A204.1 (cell line): ENCODE measurements at regions not wholly inside any gene's neighbourhood (a gene's known extent, or its start where the extent isn't known, plus 50 kb on each side); places are given as distances from the start of the nearest gene placed in this dataset.
"Not testable (repeated sequence)": the region's sequence is repeated elsewhere in the genome, so short reads cannot be mapped to it uniquely, and the experiment has no call there.

Experiments
- FAIRE-seq: peaks from 2 replicates; lab custom pipeline; 2012; peaks lifted over from hg19 to GRCh38; lab: Jason Lieb, UNC

DNA sequence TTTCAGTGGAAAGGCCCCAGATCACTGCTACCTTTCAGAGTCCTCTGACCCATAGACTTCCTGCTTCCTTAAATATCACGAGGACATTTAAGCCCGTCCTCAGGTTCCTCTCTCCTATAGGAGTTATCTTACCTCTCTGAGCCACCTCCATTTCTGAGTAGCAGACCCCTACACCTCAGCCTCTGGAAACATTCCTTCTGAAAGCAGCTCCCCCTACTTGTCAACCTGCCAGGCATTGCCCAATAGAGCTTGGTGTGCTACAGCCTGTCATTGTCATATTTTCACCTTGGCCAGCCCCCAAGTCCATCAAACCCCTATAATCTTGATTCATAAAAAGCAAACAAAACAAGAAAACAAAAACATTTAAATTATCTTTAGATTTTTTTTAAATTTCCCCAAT is 717.9 kb upstream of the SLC8A1 start:
- no peak for FAIRE-seq

DNA sequence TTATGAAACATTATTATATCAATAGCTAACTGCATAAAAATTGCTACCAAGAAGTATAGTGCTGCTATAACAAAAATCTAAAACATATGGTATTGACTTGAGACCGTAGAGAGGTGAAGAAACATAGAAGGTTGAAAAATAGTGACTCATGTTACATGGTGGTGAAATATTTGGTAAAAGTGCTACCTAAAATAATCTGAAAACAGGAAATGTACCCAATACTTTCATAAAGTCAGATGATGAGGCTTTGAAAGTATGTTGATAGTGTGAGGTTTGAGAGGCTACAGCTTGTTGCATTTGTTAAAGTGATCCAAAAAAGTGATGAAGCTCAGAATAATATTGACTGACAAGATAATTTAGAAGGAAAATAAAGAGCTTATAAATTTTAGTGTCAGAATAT is 718.7 kb upstream of the SLC8A1 start:
- no peak for FAIRE-seq

DNA sequence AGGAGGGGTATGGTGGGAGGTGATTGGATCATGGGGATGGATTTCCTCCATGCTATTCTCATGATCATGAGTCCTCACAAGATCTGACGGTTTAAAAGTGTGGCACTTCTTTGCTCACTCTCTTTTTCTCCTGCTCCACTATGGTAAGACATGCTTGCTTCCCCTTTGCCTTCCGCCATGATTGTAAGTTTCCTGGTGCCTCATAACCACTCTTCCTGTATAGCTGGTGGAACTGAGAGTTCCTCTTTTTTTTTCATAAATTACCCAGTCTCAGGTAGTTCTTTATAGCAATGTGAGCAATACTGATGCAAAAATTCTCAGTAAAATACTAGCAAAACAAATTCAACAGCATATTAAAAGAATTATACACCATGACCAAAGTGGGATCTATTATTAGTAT is 728.5 kb upstream of the SLC8A1 start:
- FAIRE-seq, result no peak

DNA sequence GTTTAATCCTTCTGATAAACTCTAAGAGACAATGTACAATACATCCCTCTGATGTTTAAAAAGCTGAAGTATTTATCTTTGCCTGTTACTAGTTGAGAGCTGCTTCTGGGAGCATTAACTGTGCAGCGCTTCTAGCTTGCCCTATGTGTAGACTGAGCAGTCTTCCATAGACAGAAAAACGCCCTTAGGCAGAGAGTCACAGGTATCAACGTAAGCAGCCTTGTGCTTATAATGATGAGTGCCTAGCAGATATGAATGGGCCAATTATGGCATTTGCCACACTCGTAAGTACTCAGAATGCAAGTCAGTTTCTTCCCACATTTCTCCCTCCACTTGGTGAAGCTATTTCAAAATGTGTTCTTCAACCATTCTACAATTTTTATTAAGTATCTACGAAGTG is 731.1 kb upstream of the SLC8A1 start:
- FAIRE-seq, result no peak

DNA sequence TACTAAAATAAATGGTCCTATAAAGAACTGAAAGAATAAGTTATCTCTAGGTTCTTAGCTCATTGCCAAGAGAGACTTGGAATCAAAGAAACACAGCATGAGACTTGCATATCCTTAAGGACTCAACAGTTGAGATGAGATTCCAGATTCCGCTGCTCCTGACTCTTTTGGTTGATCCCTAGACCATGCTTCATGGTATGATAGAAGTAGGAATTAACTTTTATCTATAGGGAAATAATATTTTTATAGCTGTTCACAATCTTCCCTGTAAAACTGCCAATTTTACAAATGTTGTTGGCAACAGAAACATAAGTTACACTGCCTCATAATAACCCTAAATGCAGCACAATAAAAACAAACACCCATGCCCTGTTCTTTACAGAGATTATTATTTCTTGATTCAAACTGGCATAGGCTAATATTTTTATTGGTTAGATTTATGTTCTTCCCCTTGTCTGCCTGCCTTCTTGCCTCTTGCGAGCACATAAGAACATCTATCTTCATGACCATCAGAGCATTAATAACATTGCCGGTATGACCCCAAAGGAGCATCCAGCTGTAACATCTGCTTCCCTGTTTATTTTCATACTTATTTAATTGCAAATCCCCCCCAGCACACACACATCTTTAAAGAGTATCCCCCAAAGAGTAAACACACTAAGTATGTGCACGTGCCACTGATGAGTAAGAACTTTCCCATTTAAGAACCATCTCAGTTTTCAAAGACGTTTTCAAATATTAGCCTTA is 735.7 kb upstream of the SLC8A1 start:
- no peak for FAIRE-seq

DNA sequence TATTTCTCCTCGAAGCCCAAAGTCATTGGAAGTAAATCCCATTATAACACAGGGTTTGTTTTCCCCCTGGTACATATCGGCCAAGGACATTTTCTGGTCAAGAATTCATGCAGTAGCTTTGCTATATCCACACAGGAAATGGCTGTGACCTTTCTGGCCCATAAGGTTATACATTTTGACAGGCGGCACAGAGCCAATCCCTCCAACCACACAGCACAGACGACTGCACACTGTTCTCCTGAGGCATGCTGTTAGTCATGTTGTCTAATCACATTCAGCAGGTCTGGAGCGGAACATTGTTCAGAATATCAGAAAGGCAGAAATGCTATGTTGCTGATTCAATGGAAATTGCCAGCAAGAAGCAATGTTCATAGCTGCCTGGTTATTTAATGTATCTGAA is 742.3 kb upstream of the SLC8A1 start:
- no peak for FAIRE-seq

DNA sequence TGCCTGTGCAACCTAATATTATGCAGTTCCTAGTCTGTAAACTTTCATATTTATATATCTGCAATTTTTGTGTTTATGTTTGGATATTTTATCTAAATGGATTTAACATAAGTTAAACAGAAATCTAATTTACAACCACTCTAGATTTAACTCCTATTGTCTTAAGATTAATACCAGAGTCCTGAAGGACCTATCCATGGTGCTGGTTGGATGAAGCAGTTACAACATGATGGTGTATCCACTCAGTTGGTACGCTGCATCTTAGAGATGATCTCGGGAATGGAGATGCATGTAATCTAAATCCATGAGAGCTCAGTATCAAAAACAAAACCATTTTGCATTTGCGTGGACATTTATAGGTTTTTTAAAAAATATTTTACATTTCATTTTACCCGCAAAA is 745.9 kb upstream of the SLC8A1 start:
- no peak for FAIRE-seq

DNA sequence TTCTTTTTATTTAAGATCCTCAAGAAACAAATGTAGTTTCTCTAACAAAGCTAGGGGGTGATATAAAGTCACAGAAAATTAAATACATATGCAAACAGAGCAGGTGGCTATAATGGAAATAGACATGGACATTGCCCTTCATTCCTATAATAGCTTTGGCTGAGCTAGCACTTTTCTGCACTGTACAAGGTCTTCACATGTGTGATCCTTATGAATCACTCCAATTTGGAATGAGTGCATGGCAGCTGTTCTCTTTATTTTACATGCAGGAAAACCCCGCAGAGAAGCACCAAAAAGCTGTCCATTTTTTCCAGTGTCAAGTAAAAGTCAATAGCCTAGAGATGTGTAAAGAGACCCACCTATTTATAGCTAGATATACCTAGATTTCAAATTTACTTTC is 747.4 kb upstream of the SLC8A1 start:
- FAIRE-seq, result no peak

DNA sequence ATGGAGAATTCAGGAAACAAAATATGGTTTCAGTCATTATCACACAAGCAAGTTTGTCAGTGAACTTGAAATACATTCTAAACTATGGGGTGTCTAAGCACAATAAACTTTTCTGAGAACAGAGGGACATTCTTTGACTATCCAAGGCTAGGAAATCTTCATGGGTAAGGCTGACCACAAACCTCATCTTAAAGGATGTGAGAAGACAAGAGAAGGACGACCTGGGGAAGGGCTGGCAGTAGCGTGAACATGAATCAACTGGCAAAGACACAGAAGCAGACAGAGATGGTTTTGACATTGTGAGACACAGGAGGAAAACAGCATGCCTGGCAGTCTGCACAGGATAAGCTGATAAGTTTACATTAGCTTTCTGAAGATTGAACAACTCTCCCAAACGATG is 752.4 kb upstream of the SLC8A1 start:
- FAIRE-seq, result no peak

DNA sequence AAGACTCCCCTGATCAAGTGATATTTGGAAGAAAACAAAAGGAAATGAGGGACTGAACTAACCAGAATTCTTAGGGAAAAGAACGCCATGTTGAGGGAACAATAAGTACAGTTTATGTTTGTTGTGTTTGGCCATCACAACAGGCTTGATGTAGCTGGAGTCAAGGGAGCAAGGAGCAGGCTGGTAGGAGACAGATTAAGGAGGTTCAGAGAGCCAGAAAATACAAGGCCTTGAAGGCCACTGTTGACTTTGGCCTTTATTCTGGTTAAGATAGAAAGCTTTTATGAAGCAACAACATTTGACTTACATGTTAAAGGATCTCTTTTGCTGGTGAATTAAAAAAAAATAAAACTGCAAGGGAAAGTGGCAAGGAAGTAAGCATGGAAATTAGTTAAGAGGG is 754.1 kb upstream of the SLC8A1 start:
- FAIRE-seq, result no peak

DNA sequence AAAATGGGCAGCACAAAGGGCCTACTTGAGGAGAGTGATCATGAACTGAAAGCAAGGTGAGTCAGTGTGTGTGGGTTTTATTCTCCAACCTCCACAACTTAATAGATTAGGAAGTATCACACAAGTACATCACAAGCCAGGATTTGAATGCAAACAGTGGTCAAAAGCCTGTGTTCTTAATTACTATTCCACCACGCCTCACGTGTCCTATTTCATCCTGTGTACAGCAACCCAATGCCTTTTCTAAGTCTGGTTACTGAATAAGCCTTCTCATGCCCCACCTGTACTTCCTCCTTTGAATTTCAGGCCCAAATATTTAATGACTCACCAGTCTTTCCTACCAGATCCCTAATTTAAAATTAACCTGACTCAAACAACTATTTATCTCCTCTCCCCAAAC is 755.7 kb upstream of the SLC8A1 start:
- no peak for FAIRE-seq

DNA sequence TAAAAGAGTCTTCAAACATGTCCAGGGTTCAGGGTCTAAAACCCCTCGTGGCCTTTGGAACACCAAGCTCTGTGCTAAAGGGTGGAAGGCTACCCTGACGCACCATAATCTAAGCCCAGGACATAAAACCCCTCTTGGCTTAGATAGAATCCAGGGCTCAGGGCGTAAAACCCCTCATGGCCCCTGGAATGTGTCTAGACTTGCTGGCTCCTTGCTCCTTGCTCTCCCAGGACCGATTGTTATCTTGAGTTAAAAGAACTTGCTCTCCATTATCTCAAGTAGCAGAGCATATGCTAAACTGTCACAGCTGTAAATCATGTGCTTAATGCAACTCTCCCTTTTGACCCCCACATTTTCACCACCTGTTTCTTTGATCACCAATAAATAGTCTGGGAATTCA is 758.1 kb upstream of the SLC8A1 start:
- FAIRE-seq, result not testable (repeated sequence)

DNA sequence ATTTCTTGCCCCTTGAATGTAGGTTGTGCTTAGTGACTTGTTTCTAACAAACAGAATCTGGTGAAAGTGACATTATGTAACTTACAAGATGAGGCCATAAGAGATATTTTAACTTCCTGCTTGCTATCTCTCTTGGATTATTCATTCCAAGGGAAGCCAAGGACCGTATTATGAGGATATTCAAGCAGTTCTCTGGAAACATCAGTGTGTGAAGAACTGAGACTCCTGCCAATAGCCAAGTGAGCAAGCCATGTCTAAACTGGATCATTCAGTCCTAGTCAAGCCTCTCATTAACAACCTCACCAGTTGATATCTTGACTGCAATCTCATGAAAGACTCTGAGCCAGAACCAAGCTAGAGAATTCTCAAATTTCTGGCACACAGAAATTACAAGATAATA is 765.1 kb upstream of the SLC8A1 start:
- FAIRE-seq, result no peak

DNA sequence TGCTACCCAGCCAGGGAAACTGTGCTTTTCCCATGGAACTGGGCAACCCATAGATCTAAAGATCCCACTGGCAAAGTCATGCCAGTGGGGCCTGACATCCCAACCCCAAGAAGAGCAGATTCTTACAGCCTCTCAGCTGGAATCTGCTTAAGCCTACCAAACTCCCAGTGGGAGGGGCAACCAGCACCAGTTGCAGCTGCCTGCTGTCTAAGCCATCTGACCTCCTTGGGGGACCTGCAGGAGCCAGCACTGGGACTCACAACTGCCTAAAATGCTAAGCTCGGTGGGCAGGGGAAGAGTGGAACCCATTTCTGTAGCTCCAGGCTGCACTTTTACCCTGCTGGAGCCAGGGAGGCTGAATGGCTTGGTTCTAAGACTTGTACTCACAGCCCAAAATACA is 770.7 kb upstream of the SLC8A1 start:
- FAIRE-seq, result no peak

DNA sequence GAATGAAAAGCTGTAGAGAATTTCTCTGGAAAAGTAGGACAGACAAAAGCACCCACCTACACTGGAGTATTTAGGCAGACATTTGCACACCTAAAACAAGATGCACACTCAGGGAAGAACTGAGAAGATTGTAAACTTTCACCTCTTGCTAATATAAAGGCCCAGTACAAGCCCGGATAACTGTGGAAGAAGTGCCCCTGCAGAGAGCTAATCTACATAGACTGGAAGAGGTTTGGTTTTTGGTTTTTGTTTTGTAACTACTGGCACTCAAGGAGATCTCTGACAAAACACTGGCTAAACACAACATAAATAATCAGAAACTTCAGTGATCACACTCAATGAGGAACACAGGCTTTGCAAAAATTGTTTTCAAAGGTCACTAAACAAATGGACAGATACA is 782.2 kb upstream of the SLC8A1 start:
- no peak for FAIRE-seq

DNA sequence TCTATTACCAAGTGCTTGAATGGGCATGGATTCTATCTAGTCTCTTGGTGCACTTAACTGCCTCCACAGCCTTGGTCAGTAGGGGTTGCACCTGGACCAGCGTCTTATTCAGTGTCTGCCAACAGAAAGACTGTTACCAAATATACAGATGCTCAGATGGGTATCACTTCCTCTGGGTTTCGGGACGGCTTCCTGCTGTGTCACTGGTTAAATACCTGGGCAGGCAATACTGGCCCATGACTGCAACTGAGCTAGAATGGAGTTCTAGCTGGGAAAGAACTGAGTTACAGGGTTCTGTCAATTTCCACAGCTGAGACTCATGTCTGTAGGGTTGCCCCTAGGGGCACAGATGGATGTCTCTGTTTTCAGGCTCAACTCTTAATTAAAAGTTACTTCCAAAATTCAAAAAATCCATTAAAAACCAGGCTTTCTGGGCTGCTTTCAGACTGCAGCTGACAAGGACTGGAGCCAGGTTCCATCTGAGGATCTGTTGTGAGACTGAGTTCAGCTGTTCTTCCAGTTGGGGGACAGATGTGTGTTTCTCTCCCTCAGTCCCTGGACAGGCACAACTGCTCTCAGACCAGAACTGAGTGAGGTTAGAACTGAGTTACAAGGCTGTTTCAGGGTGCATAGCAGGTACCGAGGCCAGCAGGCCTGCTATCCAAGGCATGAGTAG is 789.6 kb upstream of the SLC8A1 start:
- no peak for FAIRE-seq

DNA sequence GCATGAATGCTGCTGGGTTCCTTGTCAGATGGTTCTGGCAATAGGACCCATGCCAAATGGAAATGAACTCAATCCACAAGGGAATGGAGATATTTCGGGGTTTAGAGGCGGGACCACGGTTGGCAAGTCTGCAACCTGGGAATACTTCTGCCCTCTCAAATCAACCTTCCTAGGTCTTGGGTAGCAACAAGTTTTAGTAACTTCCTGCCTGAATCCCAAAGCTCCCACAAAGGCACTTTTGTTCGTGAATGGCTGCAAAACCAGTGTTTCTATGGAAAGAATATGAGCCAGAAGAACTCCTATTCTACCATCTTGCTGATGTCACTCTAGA is 790.1 kb upstream of the SLC8A1 start:
- FAIRE-seq, result no peak

DNA sequence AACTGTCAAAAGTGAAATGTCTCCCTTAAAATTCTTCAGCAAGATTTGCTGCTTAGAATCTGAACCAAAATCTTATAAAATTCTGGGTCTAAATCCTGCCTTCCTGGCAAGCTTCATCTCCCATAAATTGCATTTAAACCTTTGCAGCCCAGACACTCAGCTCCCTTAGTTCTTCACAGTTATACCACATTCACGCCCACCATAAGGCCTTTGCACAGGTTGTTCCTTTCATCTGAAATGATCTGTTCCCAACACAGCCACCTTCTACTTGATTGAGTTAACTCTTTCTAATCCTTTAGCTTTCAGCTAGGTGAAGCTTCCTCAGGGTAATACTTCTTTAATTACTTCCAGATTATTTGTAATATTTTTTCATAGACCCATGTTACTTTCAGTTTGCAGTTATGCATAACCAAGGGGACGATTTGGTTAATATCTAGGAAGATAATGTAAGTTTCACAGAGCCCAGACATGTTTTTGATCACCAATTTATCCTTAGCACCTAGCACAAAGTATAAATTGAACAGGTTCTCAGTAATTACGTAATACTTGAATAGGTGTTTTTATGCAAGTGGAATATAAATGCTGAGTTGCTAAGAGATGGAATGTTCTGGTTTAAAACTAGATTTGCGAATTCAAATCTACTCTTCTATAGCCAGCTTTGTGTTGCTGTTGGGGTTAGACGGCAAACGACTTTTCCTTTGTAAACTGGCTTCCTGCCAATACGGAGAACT is 779.7 kb upstream of the PKDCC start:
- FAIRE-seq, result no peak

DNA sequence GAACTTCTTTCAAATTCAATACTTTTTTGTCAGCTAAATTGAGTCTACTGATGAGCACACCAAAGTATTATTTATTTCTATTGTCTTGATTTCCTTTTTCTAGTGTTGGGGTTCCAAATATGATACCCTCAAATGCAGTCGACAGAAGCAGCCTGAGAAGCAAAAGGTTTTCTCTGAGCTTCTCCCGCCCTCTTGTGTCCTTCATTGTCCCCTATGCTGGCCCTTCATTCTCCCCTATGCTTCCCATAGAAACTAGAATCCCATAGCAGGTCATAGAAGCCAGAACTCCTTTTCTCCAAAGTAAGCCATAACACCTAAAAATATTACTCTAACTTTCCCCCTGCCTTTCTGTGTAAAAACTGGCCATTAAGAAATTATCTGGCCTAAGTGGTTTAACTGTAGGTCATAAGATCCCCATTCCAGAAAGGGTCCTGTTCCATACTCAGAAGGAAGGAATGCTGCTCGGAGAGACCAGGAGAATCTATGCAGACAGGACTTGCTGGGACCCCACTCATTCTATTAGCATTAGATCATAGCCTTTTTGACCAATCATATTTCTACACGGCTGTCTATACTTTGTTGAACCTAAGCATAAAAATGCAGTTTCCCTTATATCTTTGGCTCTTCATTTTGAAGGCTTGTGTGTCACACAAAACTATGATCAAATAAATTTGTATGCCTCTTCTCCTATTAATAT is 764.6 kb upstream of the PKDCC start:
- FAIRE-seq, result no peak

DNA sequence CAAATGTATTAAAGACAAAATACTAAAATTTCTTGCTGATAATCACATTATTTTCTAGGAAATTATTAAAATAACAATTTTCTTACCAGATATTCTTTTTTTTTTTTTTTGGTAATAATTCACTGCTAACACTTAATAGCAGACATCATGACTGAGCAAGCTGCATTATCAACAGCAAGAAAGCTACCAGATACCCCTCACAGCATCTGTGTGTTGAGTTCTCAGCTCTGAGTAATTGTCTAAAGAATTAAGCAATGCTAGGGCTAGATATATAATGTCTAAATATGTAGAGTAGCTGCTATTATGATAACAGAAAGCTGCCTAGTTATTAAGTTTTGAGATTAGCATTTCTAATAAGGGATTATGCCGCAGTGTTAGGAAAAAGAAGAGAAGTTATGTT is 754.3 kb upstream of the PKDCC start:
- FAIRE-seq, result no peak

DNA sequence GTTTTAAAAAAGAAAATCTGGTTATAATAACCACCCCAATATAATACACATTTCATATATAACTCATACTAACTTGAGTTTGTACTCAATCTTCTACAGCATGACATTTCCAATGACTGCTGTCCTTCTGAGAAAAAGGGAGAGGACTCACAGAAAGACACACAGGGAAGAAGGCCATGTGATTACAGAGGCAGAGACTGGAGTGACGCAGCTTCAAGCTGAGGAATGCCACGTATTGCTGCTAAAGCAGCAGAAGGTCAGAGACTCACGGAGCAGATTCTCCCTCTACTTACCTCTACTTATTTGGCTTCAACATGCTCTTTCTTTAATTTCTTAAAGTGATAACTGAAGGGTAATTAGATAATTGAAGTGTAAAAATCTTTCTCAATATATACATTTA is 753.5 kb upstream of the PKDCC start:
- no peak for FAIRE-seq

DNA sequence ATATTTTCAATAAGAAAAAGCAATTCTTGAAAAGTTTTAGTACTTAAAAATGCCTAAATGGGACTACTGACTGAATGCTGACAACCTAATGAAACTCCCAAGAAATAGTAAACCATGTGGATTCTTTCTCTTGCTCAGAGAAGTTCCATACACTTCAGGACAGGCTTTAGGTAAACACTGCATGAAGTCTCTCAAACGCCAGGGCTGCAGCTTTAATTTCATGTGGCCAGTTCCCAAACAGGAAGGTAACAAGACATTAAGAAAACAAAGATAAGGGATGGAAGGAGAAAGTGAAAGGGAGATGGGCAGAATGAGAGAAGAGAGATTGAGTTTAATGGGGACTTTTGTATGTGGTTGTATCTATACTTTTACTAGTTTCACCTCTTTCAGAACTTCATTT is 734.7 kb upstream of the PKDCC start:
- no peak for FAIRE-seq

DNA sequence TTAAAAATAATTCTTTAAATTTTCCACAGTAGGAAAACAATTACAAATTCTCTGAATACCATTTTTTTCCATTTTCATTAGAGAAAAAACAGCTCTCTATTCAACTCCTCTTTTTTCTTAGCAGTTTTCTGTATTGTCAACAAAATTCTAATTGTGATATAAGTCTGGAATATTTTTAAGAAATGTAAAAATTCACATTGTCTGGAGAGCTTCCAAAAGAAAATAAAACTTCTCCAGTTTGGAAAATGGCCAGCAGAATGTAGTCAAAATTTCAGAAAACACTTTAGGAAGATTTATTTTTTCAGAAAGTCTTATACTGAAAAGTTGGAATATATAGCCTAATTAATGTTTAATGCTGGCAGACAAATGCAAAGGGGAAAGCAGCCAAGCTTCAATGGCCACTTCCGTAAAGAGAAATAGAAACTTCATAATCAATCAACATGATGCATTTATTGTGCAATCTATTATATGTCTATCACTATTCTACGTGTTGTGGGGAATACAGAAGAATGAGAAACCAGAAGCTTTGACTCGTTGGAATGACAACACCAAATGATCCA is 733.2 kb upstream of the PKDCC start:
- FAIRE-seq, result no peak
